GM19238 (cell line): ENCODE measurements at regions not wholly inside any gene's neighbourhood (a gene's known extent, or its start where the extent isn't known, plus 50 kb on each side); places are given as distances from the start of the nearest gene placed in this dataset.

ENCODE experiments used
- DNase-seq: peaks from one replicate; pipeline ENCODE4 v3.0.0; 2011; ENCODE audit warnings: low spot score; ENCODE audit not compliant: insufficient read length

DNA sequence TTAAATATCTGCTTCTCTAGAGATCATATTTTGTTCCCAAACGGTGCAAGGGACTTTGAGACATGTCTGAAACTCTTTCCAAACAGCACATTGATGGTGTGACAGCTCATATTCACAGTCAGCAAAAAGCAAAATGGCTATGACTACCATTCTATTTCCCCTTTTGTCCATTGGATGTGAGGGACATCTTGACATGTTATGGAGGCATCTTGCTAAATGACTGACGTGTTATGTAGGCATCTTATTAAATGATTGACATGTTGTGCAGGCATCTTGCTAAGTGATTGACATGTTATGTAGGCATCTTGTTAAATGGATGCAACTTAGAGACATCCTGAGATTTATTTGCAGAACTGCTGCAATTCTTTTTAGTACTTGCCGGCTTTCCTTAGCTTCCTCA, 255.8 kb downstream of the DLL1 start:
- DNase-seq, result no peak

- no peak for DNase-seq
Observed at GRCh38 chr6:170034294-170034693, 256.6 kb downstream of the DLL1 start.

DNA sequence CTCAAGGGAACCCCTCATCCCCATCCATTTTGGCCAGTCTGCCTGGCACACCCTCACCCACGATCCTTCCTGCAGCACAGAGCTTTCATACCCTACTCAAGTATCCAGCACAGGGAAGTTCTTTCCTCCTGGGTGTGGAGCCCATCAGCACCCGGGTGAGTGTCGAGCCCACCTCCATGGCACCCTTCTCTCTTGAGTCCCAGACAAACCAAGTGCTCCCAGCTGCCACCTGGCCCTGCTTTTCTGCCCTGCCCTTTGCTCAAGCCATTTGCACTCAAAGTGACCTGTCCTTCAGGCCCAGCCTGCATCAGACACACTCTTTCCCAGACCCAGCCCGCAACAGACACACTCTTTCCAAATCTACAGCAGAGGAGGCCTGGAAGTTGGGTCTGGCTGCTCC, 257.2 kb downstream of the DLL1 start:
- no peak for DNase-seq

- DNase-seq, result no peak
Observed at GRCh38 chr6:170032706-170033309, 258.1 kb downstream of the DLL1 start.

DNA sequence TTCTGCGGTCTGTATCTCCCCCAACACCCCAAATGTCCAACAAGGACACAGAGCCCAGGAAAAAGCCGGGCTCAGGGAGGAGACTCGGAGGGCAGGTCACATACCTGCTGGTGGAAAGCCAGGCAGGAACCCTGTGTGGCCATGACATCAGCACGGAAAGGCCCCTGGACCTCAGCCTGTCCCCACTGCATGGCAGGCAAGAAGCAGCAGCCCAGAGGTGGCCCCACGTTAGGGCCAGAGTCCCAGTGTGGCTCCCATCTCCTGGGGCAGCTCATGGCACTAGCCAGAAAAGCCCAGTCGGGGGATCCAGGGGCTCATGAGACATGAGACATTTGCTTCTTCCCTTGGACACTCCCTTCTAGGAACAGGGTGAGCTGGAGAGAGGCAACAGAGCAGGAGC, 258.7 kb downstream of the DLL1 start:
- DNase-seq, result no peak

DNA sequence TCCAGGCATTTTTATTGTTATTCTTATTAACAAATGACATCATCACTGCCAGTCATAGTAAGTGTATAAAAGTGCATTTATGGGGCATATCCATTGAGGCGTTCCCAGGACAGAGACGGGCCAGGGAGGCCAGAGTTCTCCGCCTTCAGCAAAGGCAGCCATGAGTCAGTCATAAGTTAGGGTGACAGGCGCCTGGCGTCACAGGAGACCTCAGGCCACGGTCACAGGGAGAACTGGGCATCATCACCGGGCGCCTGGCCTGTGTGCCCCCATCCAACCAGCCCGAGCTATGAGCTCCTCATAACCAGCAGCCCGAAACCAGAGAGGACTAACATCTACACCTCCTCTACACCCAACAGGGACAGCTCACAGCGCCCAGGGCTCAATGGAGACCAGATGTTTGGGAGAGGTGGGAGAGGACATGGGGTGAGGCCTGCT, 259.2 kb downstream of the DLL1 start:
- no peak for DNase-seq

- no peak for DNase-seq
Observed at GRCh38 chr6:170030821-170031471, 259.9 kb downstream of the DLL1 start.

- no peak for DNase-seq
Observed at GRCh38 chr6:170030284-170030815, 260.5 kb downstream of the DLL1 start.

GRCh38 chr6:170029416-170030283, 261.2 kb downstream of the DLL1 start:
- DNase-seq, result no peak

DNA sequence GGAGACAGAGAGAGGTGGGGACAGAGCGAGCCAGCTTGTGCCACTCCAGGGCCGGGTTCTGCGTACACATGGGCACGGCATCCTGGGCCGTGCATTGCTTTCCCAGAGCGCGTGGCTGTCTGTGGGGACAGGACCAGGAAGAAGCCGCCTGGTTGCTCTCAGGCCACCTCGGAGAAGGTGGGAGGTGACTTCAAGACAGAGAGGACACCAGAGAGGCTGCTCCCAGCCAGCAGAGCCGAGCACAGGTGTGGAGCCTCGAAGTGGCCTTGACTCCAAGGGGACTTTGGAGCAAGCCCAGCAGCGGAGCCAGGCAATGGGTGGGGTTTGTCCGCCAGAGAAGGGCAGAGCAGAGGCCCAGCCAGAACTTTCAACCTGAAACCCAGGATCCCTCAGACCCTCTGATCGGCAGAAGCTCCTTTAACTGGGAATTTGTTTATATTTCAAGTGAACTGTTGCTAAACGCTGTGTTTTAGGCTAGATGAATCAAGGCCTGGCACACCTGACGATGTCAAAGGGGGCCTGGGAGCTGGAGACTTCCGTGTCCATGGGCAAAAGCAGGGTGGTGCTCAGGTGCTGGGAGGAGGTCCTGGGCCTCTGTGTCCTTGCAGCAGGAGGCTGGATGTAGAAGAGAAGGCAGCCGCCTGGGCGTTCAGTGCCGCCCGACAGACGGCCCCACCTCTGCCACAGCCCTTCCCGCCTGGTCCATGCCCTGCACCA, 262.1 kb downstream of the DLL1 start:
- no peak for DNase-seq

DNA sequence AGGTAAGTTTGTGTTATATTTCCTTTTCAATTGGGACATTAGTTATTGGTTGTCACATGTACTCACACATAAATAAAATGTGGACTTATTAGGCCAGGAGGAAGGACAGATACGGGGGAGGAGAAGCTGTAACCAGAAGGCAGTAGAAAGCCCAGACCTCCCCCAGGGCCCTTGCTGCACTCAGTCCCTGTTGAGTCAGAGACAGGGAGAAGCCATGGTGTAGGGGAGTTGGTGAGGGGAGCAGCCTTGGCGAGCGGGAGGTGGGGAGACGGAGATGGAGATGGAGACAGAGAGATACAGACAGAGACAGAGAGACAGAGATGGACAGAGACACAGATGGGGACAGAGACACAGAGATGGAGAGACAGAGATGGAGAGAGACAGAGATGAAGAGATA, 263.2 kb downstream of the DLL1 start:
- DNase-seq, result no peak

DNA sequence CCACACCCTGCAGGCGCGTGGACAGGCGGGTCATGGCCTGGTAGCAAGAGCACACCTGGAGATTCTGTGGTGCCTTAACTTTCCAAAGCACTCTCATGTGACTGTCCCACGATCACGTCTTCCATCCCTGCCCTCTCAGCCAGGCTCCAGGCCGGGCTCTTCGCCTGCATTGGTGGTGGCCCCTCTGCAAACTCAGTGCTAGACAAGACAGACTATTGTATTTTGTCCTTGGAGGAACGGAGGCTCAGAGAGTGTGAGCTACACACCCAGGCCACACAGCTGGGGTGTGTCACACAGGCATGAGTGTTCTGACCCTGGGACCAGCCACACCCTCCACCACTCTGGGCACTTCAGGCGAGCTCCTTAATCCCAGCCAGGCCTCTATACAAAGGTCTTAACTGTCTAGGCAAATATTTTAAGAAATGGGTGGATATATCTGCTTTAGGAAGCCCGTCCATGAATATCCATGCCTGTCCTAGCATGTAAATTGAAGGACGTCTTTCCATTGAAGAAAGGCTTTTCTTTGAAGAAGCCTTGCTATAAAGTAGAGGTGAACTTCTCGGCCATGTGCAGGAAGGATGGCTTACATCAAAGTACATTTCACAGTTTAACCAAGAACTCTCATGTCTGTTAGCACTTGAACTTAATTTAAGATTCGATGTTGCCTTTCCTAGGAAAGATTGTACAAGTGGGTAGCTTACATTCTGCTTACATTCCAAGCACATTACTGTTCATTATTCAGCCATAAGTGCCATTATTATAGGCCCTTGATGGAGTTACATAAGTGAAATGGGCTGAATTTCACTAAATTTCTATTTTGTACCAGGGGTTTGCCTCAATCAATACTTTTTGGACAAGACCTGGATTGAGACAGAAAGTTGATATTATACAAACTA, 263.9 kb downstream of the DLL1 start:
- no peak for DNase-seq

- DNase-seq, result no peak
Observed at GRCh38 chr6:170025935-170026750, 264.7 kb downstream of the DLL1 start.

DNA sequence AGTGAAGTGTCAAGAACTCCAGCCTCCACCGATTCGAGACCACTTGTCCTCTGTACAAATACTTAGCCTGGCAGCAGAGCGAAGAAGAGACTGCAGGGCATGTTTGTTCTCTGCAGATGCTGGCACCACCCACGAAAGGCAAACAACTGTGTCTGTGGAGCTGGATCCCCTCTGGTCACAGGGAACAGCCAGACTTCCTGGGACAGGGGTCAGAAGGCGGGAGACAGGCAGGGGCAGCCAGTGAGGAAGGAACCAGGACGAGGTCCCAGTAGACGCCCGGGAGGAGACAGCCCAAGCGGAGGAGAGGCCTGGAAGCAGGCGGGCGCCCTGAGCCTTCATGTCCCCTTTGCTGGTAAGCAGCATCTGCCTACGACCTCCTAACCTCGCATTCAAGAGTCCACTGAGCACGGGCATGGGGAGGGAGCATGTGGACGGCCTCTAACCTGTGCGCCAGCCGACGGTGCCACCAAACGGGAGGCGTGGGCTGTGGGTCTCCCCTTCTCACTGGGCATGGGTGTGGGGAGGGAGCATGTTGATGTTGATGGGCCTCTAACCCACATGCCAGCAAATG, 265.5 kb downstream of the DLL1 start:
- no peak for DNase-seq

- DNase-seq, result no peak
Observed at GRCh38 chr6:170024940-170025339, 265.9 kb downstream of the DLL1 start.

DNA sequence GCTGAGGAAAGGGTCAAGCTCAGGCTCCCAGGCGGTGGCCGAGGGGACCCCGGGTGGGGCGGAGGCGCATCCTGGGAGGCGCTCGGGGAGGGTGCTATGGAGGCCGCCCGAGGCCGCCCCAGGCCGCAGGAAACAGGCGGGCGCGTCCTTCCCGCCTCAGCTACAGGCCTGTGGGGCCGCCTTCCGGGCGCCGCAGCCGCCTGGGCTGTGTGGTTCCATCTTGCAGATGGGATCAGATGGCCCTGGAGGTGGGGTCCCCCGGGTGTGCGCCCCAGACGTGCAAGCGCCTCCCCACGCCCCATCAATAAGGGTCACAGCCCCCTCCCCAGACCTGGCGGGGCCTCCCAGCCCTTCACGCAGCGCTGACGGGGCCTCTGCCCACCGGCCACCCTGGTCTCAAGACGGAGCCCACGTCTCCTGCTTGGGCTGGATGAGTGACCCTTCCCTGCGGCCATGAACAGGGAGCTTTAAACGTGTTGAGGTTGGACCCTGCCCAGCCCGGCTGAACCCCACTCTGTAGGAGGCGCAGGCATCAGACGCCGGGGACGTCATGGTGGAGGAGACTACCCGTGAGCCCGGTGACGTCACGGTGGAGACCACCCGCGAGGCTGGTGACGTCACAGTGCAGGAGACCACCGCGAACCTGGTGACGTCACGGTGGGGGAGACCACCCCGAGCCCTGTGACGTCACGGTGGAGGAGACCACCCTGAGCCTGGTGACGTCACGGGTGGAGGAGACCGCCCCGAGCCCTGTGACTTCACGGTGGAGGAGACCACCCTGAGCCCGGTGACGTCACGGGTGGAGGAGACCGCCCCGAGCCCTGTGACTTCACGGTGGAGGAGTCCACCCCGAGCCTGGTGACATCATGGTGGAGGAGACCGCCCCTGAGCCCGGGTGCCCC, 267.0 kb downstream of the DLL1 start:
- no peak for DNase-seq

DNA sequence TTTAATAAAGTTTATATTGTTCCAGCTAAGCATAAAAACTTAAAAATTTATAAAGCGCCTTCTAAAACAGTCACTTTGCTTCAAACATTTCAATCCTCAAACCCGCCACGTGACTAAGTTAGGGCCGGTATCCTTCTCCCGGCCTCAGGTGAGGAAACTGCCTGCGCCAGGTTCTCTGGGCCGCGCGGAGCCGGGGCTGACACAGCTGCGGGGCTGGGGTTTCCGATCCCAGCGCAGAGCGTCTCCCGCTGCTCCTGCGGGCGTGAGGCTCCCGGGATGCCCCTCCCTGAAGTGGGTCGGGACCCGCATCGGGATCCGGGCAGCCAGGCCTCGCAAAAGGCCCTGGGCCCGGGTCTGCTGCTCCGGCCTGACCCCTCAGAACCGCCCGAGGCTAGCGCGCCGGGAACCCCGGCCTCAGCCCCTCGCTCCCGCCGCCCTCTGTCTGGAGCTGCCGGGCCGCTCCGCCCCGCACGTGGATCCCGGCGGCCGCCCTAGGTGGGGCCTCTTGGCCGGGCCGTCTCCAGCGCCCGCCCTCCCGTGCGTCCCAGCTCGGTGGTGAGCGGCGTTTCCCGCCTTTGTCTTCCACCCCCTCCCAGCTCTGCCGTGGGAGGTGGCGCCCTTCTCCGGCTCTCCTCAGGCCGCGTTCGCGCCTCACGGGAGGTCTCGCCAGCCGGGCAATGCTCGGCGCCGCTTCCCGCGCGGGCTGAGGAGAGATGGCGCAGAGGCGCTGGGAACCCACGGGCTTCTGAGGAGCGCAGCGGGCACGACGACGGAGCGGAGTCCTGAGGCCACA, 267.9 kb downstream of the DLL1 start:
- DNase-seq, result no peak
